Fibroblast of pulmonary artery (primary cell): ENCODE measurements at regions not wholly inside any gene's neighbourhood (a gene's known extent, or its start where the extent isn't known, plus 50 kb on each side); places are given as distances from the start of the nearest gene placed in this dataset.
A peak's percentile ranks its signal among the peaks of the same experiment; 100 is the strongest.

Source experiments
- DNase-seq: peaks from one replicate; pipeline ENCODE4 v3.0.0-alpha.2; 2010; ENCODE audit warnings: low read depth
- H3K4me3 ChIP-seq: replicated peaks from 2 replicates; pipeline ENCODE4 v1.5.1; 2011; ENCODE audit warnings: low read depth, mild to moderate bottlenecking, control low read depth, low read length, moderate library complexity
- CTCF ChIP-seq: IDR thresholded peaks from 2 replicates; pipeline ENCODE4 v1.5.1; 2011; ENCODE audit warnings: mild to moderate bottlenecking, control low read depth, low read length, inconsistent platforms; ENCODE audit errors: missing control alignments

GRCh38 chr18:40558706-40559392 lies 1396.2 kb upstream of the PIK3C3 start:
- TF ChIP-seq CTCF, result no peak
- no peak for DNase-seq
- H3K4me3 ChIP-seq, result no peak overlapping the region

- TF ChIP-seq CTCF, result no peak
- no peak overlapping the region for H3K4me3 ChIP-seq
- peak; percentile 45 for DNase-seq
Measured at GRCh38 chr18:40555914-40556313, 1399.1 kb upstream of the PIK3C3 start.

GRCh38 chr18:40553029-40553428 lies 1402.0 kb upstream of the PIK3C3 start:
- H3K4me3 ChIP-seq, result no peak overlapping the region
- TF ChIP-seq CTCF, result no peak
- no peak for DNase-seq

- H3K4me3 ChIP-seq, result no peak overlapping the region
- no peak for DNase-seq
- no peak for TF ChIP-seq CTCF
Measured at GRCh38 chr18:40546875-40547274, 1408.2 kb upstream of the PIK3C3 start.

- H3K4me3 ChIP-seq, result no peak overlapping the region
- TF ChIP-seq CTCF, result no peak
- DNase-seq, result peak; percentile 19
Measured at GRCh38 chr18:40534723-40535122, 1420.3 kb upstream of the PIK3C3 start.

GRCh38 chr18:40532046-40532445 lies 1423.0 kb upstream of the PIK3C3 start:
- no peak overlapping the region for H3K4me3 ChIP-seq
- DNase-seq, result peak; percentile 3
- no peak for TF ChIP-seq CTCF

GRCh38 chr18:40531051-40531450 lies 1424.0 kb upstream of the PIK3C3 start:
- H3K4me3 ChIP-seq, result no peak overlapping the region
- TF ChIP-seq CTCF, result no peak
- DNase-seq, result peak; percentile 37
